HepG2 (cell line): ENCODE measurements at regions not wholly inside any gene's neighbourhood (a gene's known extent, or its start where the extent isn't known, plus 50 kb on each side); places are given as distances from the start of the nearest gene placed in this dataset.

Experiments
- ARID2 ChIP-seq: sonication (generic); formaldehyde crosslinking; IDR thresholded peaks from 2 replicates; pipeline ENCODE4 v1.8.1; 2022; ENCODE audit warnings: mild to moderate bottlenecking, missing genetic modification reagents, borderline replicate concordance
- CREB1 ChIP-seq, 2 experiments: fragments of 450-650 bp in 1 of 2; IDR thresholded peaks; 2 replicates each; pipeline ENCODE4 v1.6.1; 2016 to 2017; ENCODE audit warnings: control low read depth in 1 of 2, mild to moderate bottlenecking in 1 of 2, missing compliant biosample characterization in 1 of 2, missing genetic modification characterization in 1 of 2
- CTCF ChIP-seq: sonication (generic); formaldehyde crosslinking; IDR thresholded peaks from 2 replicates; pipeline ENCODE4 v1.5.0; 2020; ENCODE audit warnings: mild to moderate bottlenecking, missing genetic modification reagents, moderate library complexity
- HDAC2 ChIP-seq: sonication (generic); formaldehyde crosslinking; IDR thresholded peaks from 2 replicates; pipeline ENCODE4 v1.4.0; 2020; ENCODE audit warnings: missing genetic modification reagents
- HHEX ChIP-seq: IDR thresholded peaks from 2 replicates; pipeline ENCODE4 v1.6.1; 2016; ENCODE audit warnings: control low read depth
- MTA3 ChIP-seq: sonication (generic); formaldehyde crosslinking; IDR thresholded peaks from 2 replicates; pipeline ENCODE4 v1.4.0; 2020; ENCODE audit warnings: missing genetic modification reagents
- PRDM10 ChIP-seq: sonication (generic); formaldehyde crosslinking; IDR thresholded peaks from 2 replicates; pipeline ENCODE4 v1.4.0; 2020; ENCODE audit warnings: low read depth, missing genetic modification reagents
- SNAPC2 ChIP-seq: sonication (generic); formaldehyde crosslinking; IDR thresholded peaks from 2 replicates; pipeline ENCODE4 v1.8.1; 2022; ENCODE audit warnings: mild to moderate bottlenecking, missing genetic modification reagents
- SP2 ChIP-seq: sonication (generic); formaldehyde crosslinking; IDR thresholded peaks from 2 replicates; pipeline ENCODE4 v1.5.1; 2020; ENCODE audit warnings: mild to moderate bottlenecking, missing genetic modification reagents
- ZFX ChIP-seq: sonication (generic); formaldehyde crosslinking; IDR thresholded peaks from 2 replicates; pipeline ENCODE4 v1.4.0; 2020; ENCODE audit warnings: mild to moderate bottlenecking, low read depth, missing genetic modification reagents, moderate library complexity
- ZNF687 ChIP-seq: sonication (generic); formaldehyde crosslinking; IDR thresholded peaks from 2 replicates; pipeline ENCODE4 v1.5.1; 2020; ENCODE audit warnings: mild to moderate bottlenecking, missing genetic modification reagents, moderate library complexity
- ZNF770 ChIP-seq: sonication (generic); formaldehyde crosslinking; IDR thresholded peaks from 2 replicates; pipeline ENCODE4 v1.5.0; 2020; ENCODE audit warnings: mild to moderate bottlenecking, missing genetic modification reagents

GRCh38 chr2:139492131-139492680 is 712.0 kb upstream of the NXPH2 start:
- TF ChIP-seq HHEX (CRISPR knock-in tag), result no peak
- TF ChIP-seq ZNF687, result no peak
- no peak for TF ChIP-seq ARID2 (CRISPR knock-in tag)
- TF ChIP-seq SP2 (CRISPR knock-in tag), result no peak
- no peak for TF ChIP-seq MTA3
- TF ChIP-seq PRDM10, result no peak
- no peak for TF ChIP-seq HDAC2
- TF ChIP-seq ZNF770, result no peak
- TF ChIP-seq CTCF (CRISPR knock-in tag), result no peak
- TF ChIP-seq SNAPC2 (CRISPR knock-in tag), result no peak
- TF ChIP-seq CREB1 (IDR thresholded peaks at IDR 0.05), result no peak
- no peak for TF ChIP-seq CREB1 (CRISPR knock-in tag; IDR thresholded peaks at IDR 0.05)
- TF ChIP-seq ZFX (CRISPR knock-in tag), result no peak
